ENCODE measurements at regions not wholly inside any gene's neighbourhood (a gene's known extent, or its start where the extent isn't known, plus 50 kb on each side); places are given as distances from the start of the nearest gene placed in this dataset.
"Not testable (repeated sequence)": the region's sequence is repeated elsewhere in the genome, so short reads cannot be mapped to it uniquely, and the experiment has no call there.

- TF ChIP-seq CTCF (IDR thresholded peaks at IDR 0.05) = no peak
- ATAC-seq (ENCODE audit: low FRiP score) (no peak), DNase-seq (ENCODE audit: low spot score) (no peak)
These were observed 629.0 kb downstream of the CCSER2 start for GRCh38 chr10:84957427-84957826.

GRCh38 chr10:84965468-84965867 lies 637.1 kb downstream of the CCSER2 start:
- DNase-seq (ENCODE audit: low spot score) = no peak
- ATAC-seq (ENCODE audit: low FRiP score) = no peak
- TF ChIP-seq CTCF (IDR thresholded peaks at IDR 0.05) = no peak

GRCh38 chr10:84966708-84967441 lies 638.5 kb downstream of the CCSER2 start:
- ATAC-seq (ENCODE audit: low FRiP score) = no peak
- no peak for TF ChIP-seq CTCF (IDR thresholded peaks at IDR 0.05)
- DNase-seq (ENCODE audit: low spot score) = no peak

GRCh38 chr10:84969297-84969696 lies 640.9 kb downstream of the CCSER2 start:
- not testable (repeated sequence) for ATAC-seq (ENCODE audit: low FRiP score)

GRCh38 chr10:84987039-84987438 lies 658.6 kb downstream of the CCSER2 start:
- ATAC-seq (ENCODE audit: low FRiP score) (no peak), DNase-seq (ENCODE audit: low spot score) (no peak)
- TF ChIP-seq CTCF (IDR thresholded peaks at IDR 0.05) = no peak

More at GRCh38 chr10:84969297-84969696, 640.9 kb downstream of the CCSER2 start:
- DNase-seq (ENCODE audit: low spot score) = not testable (repeated sequence)

DNA sequence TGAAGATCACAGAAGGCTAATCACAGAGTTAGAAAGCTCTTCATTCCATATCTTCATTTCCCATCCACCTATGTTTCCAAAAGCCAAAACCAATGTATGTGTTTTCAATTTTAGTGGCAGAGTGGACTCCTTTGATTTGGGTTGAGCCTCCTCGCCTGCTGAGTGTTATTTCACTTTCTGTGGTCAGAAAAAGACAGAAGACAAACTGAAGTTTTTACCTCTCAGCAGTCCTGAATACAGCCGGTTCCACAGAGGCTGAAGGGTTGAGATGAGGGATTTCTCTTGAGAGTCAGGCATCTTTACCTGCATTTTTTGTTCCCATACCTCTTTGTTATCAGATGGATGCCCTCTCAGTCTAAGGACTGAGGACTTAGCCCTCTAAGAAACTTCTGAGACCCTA lies 659.6 kb downstream of the CCSER2 start:
- DNase-seq (ENCODE audit: low spot score) (no peak), ATAC-seq (ENCODE audit: low FRiP score) (no peak)
- no peak for TF ChIP-seq CTCF (IDR thresholded peaks at IDR 0.05)

DNA sequence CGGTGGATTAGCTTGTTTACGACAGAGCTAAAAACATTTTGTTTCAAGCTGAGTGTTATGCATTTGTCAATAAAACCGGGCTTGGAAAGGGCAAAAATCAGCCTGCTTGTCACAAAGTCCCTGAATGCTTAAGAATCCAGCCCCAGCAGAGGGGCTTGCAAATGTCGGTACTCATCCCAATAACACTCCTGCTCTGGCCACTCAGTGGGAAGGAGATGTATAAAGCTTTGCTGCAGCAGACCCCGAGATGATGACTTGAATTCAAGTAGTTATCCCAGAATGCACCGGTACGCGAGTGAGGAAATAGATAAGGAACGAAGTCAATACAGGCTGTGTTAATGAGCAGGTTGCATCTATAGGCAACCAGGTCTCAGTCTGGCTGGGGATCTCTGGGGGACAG lies 662.3 kb downstream of the CCSER2 start:
- DNase-seq (ENCODE audit: low spot score) (no peak), ATAC-seq (ENCODE audit: low FRiP score) (no peak)
- TF ChIP-seq CTCF (IDR thresholded peaks at IDR 0.05) = no peak
